GM23338 (cell line): ENCODE measurements at regions not wholly inside any gene's neighbourhood (a gene's known extent, or its start where the extent isn't known, plus 50 kb on each side); places are given as distances from the start of the nearest gene placed in this dataset.

Experiments
- ATAC-seq: fragments of 200-7000 bp; cut with Tn5 transposase; 3 replicates; pipeline ENCODE4 v1.9.1; 2020
- DNase-seq: peaks from one replicate; pipeline ENCODE4 v3.0.0-alpha.2; 2015; ENCODE audit warnings: low spot score
- H2AFZ ChIP-seq: fragments of 200-600 bp; sonication (generic); 2 replicates; pipeline ENCODE4 v1.8.0; 2016; ENCODE audit warnings: antibody characterized with exemption, mild to moderate bottlenecking, moderate library complexity
- H3F3A ChIP-seq: fragments of 200-600 bp; sonication (generic); replicated peaks from 2 replicates; pipeline ENCODE4 v1.8.0; 2017; ENCODE audit warnings: antibody characterized with exemption, mixed run types, low read depth
- H3K27ac ChIP-seq: fragments of 200-600 bp; sonication (generic); 2 replicates; pipeline ENCODE4 v1.6.1; 2016; ENCODE audit warnings: low read depth
- H3K27me3 ChIP-seq: fragments of 200-600 bp; sonication (generic); 2 replicates; pipeline ENCODE4 v1.8.0; 2016; ENCODE audit warnings: mild to moderate bottlenecking, mixed run types, moderate library complexity; ENCODE audit not compliant: insufficient read depth
- H3K36me3 ChIP-seq: fragments of 200-600 bp; sonication (generic); 2 replicates; pipeline ENCODE4 v1.8.0; 2016; ENCODE audit warnings: mild to moderate bottlenecking; ENCODE audit not compliant: insufficient read depth
- H3K4me1 ChIP-seq: fragments of 200-600 bp; sonication (generic); 2 replicates; pipeline ENCODE4 v1.8.0; 2016; ENCODE audit warnings: mild to moderate bottlenecking, moderate library complexity; ENCODE audit not compliant: insufficient read depth
- H3K4me2 ChIP-seq: fragments of 200-600 bp; sonication (generic); 2 replicates; pipeline ENCODE4 v1.7.1; 2017; ENCODE audit warnings: mixed run types
- H3K4me3 ChIP-seq: fragments of 200-600 bp; sonication (generic); 2 replicates; pipeline ENCODE4 v1.6.1; 2016; ENCODE audit warnings: mixed run types
- H3K79me2 ChIP-seq: fragments of 200-600 bp; sonication (generic); replicated peaks from 2 replicates; pipeline ENCODE4 v1.8.0; 2017; ENCODE audit warnings: mild to moderate bottlenecking; ENCODE audit not compliant: insufficient read depth
- H3K9me2 ChIP-seq: fragments of 200-600 bp; sonication (generic); 2 replicates; pipeline ENCODE4 v1.8.0; 2017; ENCODE audit not compliant: insufficient read depth
- H4K20me1 ChIP-seq: fragments of 200-600 bp; sonication (generic); replicated peaks from 2 replicates; pipeline ENCODE4 v1.8.0; 2017; ENCODE audit warnings: mild to moderate bottlenecking; ENCODE audit not compliant: insufficient read depth
- H3K27ac Mint-ChIP-seq: 2 replicates; pipeline ENCODE4 v1.8.0; 2020; ENCODE audit warnings: inconsistent platforms, mild to moderate bottlenecking, moderate library complexity, mixed read lengths
- H3K27me3 Mint-ChIP-seq: 3 replicates; pipeline ENCODE4 v1.8.0; 2022; ENCODE audit warnings: low read depth, mild to moderate bottlenecking, moderate library complexity, mixed read lengths, inconsistent platforms; ENCODE audit not compliant: insufficient read depth, poor library complexity
- H3K36me3 Mint-ChIP-seq: 3 replicates; pipeline ENCODE4 v1.8.0; 2021; ENCODE audit warnings: low read depth, mild to moderate bottlenecking, inconsistent platforms, moderate library complexity, mixed read lengths
- H3K4me1 Mint-ChIP-seq: 3 replicates; pipeline ENCODE4 v1.8.0; 2020; ENCODE audit warnings: mild to moderate bottlenecking, inconsistent platforms, mixed read lengths
- H3K4me3 Mint-ChIP-seq: 3 replicates; pipeline ENCODE4 v1.8.0; 2021; ENCODE audit warnings: moderate library complexity, mild to moderate bottlenecking, inconsistent platforms, mixed read lengths
- H3K9me3 Mint-ChIP-seq: 3 replicates; pipeline ENCODE4 v1.8.0; 2020; ENCODE audit warnings: moderate library complexity, mild to moderate bottlenecking, inconsistent platforms, mixed read lengths
- CREB1 ChIP-seq: fragments of 250-450 bp; sonication (Bioruptor Pico); IDR thresholded peaks from 2 replicates; pipeline ENCODE4 v1.5.0; 2020; ENCODE audit warnings: low read depth, mild to moderate bottlenecking, moderate library complexity
- EZH2 ChIP-seq: fragments of 200-600 bp; sonication (generic); IDR thresholded peaks from one replicate; pipeline ENCODE4 v1.8.0; 2017; ENCODE audit warnings: antibody characterized with exemption, mild to moderate bottlenecking, low read depth; ENCODE audit not compliant: unreplicated experiment
- EZH2phosphoT487 ChIP-seq: fragments of 200-600 bp; sonication (generic); IDR thresholded peaks from one replicate; pipeline ENCODE4 v1.8.1; 2018; ENCODE audit warnings: antibody characterized with exemption; ENCODE audit not compliant: unreplicated experiment
- NANOG ChIP-seq: IDR thresholded peaks from 2 replicates; pipeline ENCODE4 v1.6.1; 2016; ENCODE audit warnings: antibody characterized with exemption, borderline replicate concordance
- POLR2AphosphoS5 ChIP-seq: IDR thresholded peaks from 2 replicates; pipeline ENCODE4 v1.6.1; 2016; ENCODE audit warnings: antibody characterized with exemption, low read depth
- STAT1 ChIP-seq: IDR thresholded peaks from one replicate; pipeline ENCODE4 v1.6.1; 2016; ENCODE audit warnings: antibody characterized with exemption; ENCODE audit not compliant: unreplicated experiment
- ZNF331 ChIP-seq: fragments of 250-450 bp; sonication (Bioruptor Pico); IDR thresholded peaks from 2 replicates; pipeline ENCODE4 v1.5.0; 2020; ENCODE audit warnings: low read depth, mild to moderate bottlenecking, moderate library complexity
- TF ChIP-seq, protein P1 (sequence below), 2 experiments: fragments of 200-600 bp in 1 of 2; sonication (generic) in 1 of 2; conservative IDR thresholded peaks; 2 replicates each; pipeline versions ENCODE4 v1.5.1 to v1.6.1; 2016 to 2017; ENCODE audit warnings: antibody characterized with exemption in 2 of 2, low read depth in 2 of 2, mild to moderate bottlenecking in 2 of 2, moderate library complexity in 1 of 2
- TF ChIP-seq, protein P2 (sequence below): IDR thresholded peaks from 2 replicates; pipeline ENCODE4 v1.6.1; 2016; ENCODE audit warnings: antibody characterized with exemption
- TF ChIP-seq, protein P3 (sequence below): IDR thresholded peaks from one replicate; pipeline ENCODE4 v1.6.1; 2018; ENCODE audit warnings: antibody characterized with exemption; ENCODE audit not compliant: unreplicated experiment

DNA sequence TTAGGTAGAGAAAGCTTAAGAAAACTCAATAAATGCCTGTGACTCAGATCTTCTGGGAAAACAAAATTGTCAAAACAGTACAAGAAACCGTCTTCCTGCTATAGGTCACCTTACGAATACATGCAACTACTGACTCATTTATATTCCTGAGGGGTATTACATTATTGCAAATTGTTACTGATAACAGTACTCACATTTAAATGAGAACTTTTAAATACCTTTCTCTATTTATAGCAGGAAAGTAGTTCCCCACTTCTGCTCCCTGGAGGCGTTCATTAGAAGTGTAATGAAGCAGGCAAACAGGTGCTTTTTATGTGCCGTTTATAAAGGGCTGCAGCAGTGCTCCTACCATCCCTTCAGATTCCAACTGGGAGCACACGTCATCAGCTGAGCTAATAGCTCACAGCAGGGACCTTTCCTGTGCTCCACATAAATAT is 65.1 kb upstream of the RPRM start:
- peak overlapping the region; percentile 42; the same call in 1 of the 2 replicates for H3K27ac ChIP-seq
- Mint-ChIP-seq H3K9me3 (peaks cover 22% of the 10 kb centered on the region), H3K27ac (peak overlapping the region; percentile 66; the same call in 1 of the 2 replicates), H3K36me3 (peaks cover 19% of the 10 kb centered on the region; the same call in 2 of the 3 replicates), H3K4me1 (peaks cover 23% of the 10 kb centered on the region), H3K4me3 (no peak overlapping the region), H3K27me3 (peaks cover 2% of the 10 kb centered on the region)
- peak; percentile 82 for ATAC-seq
- H3K9me2 ChIP-seq, result no peaks in the 10 kb centered on the region
- 0 out of 2 replicates have a peak overlapping the region, but pooled peaks have one; percentile 42 for H3K4me2 ChIP-seq
- H4K20me1 ChIP-seq, result no peaks in the 10 kb centered on the region
- no peak overlapping the region for H3K4me3 ChIP-seq
- H3K36me3 ChIP-seq, result no peaks in the 10 kb centered on the region
- no peaks in the 10 kb centered on the region for H3K79me2 ChIP-seq
- no peak overlapping the region for H2AFZ ChIP-seq
- peak; percentile 41 for DNase-seq
- H3K27me3 ChIP-seq, result no peaks in the 10 kb centered on the region
- peaks cover 15% of the 10 kb centered on the region for H3K4me1 ChIP-seq
- H3F3A ChIP-seq, result no peaks in the 10 kb centered on the region
- no peak for TF ChIP-seq STAT1
- TF ChIP-seq CREB1 (CRISPR knock-in tag), result peak; percentile 73
- TF ChIP-seq NANOG, result peak; percentile 33; the same call in 1 of the 2 replicates
- TF ChIP-seq ZNF331 (CRISPR knock-in tag), result no peak

DNA sequence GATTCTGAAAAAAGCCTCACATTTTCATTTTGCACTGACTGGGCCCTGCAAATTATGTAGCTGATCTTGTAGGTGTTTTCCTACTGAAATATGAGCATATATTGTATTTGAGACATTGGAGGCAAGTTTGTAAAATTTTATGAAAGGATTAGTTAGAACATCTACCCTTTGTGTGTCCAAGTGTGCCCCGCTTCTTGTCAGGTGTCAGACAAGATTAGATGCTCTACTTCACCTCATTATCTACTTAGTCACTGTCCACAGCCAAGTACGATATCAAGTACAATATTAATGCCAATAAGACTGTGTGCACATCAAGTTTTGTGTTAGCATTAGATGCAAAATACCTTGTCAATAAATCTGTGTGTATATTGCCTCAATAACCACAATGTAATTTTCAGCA is 67.8 kb upstream of the RPRM start:
- H3K4me1 Mint-ChIP-seq, result peaks cover 23% of the 10 kb centered on the region
- H3K4me3 Mint-ChIP-seq, result no peak overlapping the region
- Histone ChIP-seq H3K27me3 (no peaks in the 10 kb centered on the region), H3K9me2 (no peaks in the 10 kb centered on the region), H2AFZ (no peak overlapping the region), H3K4me3 (no peak overlapping the region), H3K4me2 (no peak overlapping the region), H3K4me1 (peaks cover 15% of the 10 kb centered on the region), H3K36me3 (no peaks in the 10 kb centered on the region), H4K20me1 (no peaks in the 10 kb centered on the region), H3K27ac (no peak overlapping the region), H3K79me2 (no peaks in the 10 kb centered on the region), H3F3A (no peaks in the 10 kb centered on the region)
- H3K27me3 Mint-ChIP-seq, result peaks cover 2% of the 10 kb centered on the region
- peaks cover 3% of the 10 kb centered on the region; the same call in 1 of the 3 replicates for H3K36me3 Mint-ChIP-seq
- H3K9me3 Mint-ChIP-seq, result peaks cover 3% of the 10 kb centered on the region
- no peak for TF ChIP-seq NANOG
- TF ChIP-seq, protein P1, sequence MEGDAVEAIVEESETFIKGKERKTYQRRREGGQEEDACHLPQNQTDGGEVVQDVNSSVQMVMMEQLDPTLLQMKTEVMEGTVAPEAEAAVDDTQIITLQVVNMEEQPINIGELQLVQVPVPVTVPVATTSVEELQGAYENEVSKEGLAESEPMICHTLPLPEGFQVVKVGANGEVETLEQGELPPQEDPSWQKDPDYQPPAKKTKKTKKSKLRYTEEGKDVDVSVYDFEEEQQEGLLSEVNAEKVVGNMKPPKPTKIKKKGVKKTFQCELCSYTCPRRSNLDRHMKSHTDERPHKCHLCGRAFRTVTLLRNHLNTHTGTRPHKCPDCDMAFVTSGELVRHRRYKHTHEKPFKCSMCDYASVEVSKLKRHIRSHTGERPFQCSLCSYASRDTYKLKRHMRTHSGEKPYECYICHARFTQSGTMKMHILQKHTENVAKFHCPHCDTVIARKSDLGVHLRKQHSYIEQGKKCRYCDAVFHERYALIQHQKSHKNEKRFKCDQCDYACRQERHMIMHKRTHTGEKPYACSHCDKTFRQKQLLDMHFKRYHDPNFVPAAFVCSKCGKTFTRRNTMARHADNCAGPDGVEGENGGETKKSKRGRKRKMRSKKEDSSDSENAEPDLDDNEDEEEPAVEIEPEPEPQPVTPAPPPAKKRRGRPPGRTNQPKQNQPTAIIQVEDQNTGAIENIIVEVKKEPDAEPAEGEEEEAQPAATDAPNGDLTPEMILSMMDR (conservative IDR thresholded peaks at IDR 0.05; ENCODE audit: low read depth in 2 of 2), result no peak
- TF ChIP-seq CREB1 (CRISPR knock-in tag), result no peak
- no peak for TF ChIP-seq POLR2AphosphoS5
- TF ChIP-seq EZH2, result no peak
- no peak for TF ChIP-seq STAT1
- TF ChIP-seq EZH2phosphoT487, result no peak
- DNase-seq, result no peak
- ATAC-seq, result no peak
- H3K27ac Mint-ChIP-seq, result no peak overlapping the region

DNA sequence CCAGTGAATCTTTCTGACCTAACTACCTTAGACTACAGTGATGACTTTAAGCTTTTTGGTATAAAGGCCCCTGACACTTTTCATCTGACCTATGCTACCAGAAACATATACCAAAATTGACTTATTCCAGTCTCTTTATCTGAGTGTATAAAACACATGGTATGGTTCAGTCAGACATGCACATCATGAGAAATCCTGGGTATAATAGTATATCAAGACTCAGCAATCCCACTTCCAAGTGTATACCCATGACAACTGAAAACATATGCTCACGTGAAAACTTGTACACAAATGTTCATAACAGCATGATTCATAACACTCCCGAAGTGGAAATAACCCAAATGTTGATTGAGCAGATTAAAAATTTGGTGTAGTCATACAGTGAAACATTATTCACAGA is 70.0 kb upstream of the RPRM start:
- H4K20me1 ChIP-seq, result no peaks in the 10 kb centered on the region
- H3K9me3 Mint-ChIP-seq, result peaks cover 8% of the 10 kb centered on the region; the same call in 2 of the 3 replicates
- TF ChIP-seq STAT1 (no peak), POLR2AphosphoS5 (no peak), NANOG (no peak)
- TF ChIP-seq, protein P2, sequence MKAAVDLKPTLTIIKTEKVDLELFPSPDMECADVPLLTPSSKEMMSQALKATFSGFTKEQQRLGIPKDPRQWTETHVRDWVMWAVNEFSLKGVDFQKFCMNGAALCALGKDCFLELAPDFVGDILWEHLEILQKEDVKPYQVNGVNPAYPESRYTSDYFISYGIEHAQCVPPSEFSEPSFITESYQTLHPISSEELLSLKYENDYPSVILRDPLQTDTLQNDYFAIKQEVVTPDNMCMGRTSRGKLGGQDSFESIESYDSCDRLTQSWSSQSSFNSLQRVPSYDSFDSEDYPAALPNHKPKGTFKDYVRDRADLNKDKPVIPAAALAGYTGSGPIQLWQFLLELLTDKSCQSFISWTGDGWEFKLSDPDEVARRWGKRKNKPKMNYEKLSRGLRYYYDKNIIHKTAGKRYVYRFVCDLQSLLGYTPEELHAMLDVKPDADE, result no peak
- TF ChIP-seq, protein P1 (conservative IDR thresholded peaks at IDR 0.05; ENCODE audit: low read depth in 2 of 2), result no peak
- TF ChIP-seq, protein P3, sequence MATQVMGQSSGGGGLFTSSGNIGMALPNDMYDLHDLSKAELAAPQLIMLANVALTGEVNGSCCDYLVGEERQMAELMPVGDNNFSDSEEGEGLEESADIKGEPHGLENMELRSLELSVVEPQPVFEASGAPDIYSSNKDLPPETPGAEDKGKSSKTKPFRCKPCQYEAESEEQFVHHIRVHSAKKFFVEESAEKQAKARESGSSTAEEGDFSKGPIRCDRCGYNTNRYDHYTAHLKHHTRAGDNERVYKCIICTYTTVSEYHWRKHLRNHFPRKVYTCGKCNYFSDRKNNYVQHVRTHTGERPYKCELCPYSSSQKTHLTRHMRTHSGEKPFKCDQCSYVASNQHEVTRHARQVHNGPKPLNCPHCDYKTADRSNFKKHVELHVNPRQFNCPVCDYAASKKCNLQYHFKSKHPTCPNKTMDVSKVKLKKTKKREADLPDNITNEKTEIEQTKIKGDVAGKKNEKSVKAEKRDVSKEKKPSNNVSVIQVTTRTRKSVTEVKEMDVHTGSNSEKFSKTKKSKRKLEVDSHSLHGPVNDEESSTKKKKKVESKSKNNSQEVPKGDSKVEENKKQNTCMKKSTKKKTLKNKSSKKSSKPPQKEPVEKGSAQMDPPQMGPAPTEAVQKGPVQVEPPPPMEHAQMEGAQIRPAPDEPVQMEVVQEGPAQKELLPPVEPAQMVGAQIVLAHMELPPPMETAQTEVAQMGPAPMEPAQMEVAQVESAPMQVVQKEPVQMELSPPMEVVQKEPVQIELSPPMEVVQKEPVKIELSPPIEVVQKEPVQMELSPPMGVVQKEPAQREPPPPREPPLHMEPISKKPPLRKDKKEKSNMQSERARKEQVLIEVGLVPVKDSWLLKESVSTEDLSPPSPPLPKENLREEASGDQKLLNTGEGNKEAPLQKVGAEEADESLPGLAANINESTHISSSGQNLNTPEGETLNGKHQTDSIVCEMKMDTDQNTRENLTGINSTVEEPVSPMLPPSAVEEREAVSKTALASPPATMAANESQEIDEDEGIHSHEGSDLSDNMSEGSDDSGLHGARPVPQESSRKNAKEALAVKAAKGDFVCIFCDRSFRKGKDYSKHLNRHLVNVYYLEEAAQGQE, result no peak

More for the DNA sequence above, 70.0 kb upstream of the RPRM start:
- Histone ChIP-seq H3K4me2 (no peak overlapping the region), H3F3A (no peaks in the 10 kb centered on the region), H3K27me3 (no peaks in the 10 kb centered on the region), H3K4me1 (peaks cover 6% of the 10 kb centered on the region), H3K27ac (no peak overlapping the region), H3K4me3 (no peak overlapping the region), H3K79me2 (no peaks in the 10 kb centered on the region), H3K36me3 (no peaks in the 10 kb centered on the region; the same call in 1 of the 2 replicates), H2AFZ (no peak overlapping the region), H3K9me2 (no peaks in the 10 kb centered on the region)
- H3K4me1 Mint-ChIP-seq, result peaks cover 17% of the 10 kb centered on the region
- H3K27me3 Mint-ChIP-seq, result no peaks in the 10 kb centered on the region
- H3K27ac Mint-ChIP-seq, result no peak overlapping the region
- ATAC-seq (no peak), DNase-seq (no peak)
- H3K36me3 Mint-ChIP-seq, result no peaks in the 10 kb centered on the region; the same call in 1 of the 3 replicates
- no peak overlapping the region for H3K4me3 Mint-ChIP-seq
